Stomach (tissue), 8 donors: ENCODE measurements at regions not wholly inside any gene's neighbourhood (a gene's known extent, or its start where the extent isn't known, plus 50 kb on each side); places are given as distances from the start of the nearest gene placed in this dataset.

Experiments
- DNase-seq, 2 donors: peaks; one replicate each; pipeline versions ENCODE4 v3.0.0 to v3.0.0-alpha.2; 2013 to 2019
- H3K27ac ChIP-seq, 5 donors: fragments of 200-600 bp in 4 of 5; sonication (generic) in 4 of 5; one replicate each; pipeline ENCODE4 v1.5.1; 2013 to 2019; ENCODE audit warnings: mild to moderate bottlenecking in 1 of 5, moderate library complexity in 1 of 5
- H3K27me3 ChIP-seq, 3 donors: fragments of 200-600 bp; sonication (generic); one replicate each; pipeline ENCODE4 v1.5.1; 2017 to 2019; ENCODE audit warnings: mixed run types in 1 of 3
- H3K36me3 ChIP-seq, 4 donors: fragments of 200-600 bp; sonication (generic); 1 replicate in 3 of 4; 2 replicates in 1 of 4; pipeline ENCODE4 v1.5.1; 2016 to 2019
- H3K4me1 ChIP-seq, 4 donors: fragments of 200-600 bp; sonication (generic); one replicate each; pipeline ENCODE4 v1.5.1; 2016 to 2019
- H3K4me3 ChIP-seq, 4 donors: fragments of 200-600 bp; sonication (generic) in 3 of 4; one replicate each; pipeline ENCODE4 v1.5.1; 2016 to 2019; ENCODE audit warnings: mild to moderate bottlenecking in 1 of 4
- H3K9me3 ChIP-seq, 4 donors: fragments of 200-600 bp; sonication (generic); one replicate each; pipeline ENCODE4 v1.5.1; 2016 to 2019
- CTCF ChIP-seq, 7 experiments: fragments of 450-650 bp in 4 of 7; fragments of 200-600 bp in 3 of 7; sonication (generic) in 3 of 7; IDR thresholded peaks; one replicate each; pipeline ENCODE4 v1.5.1; 2016 to 2019; ENCODE audit warnings: antibody characterized with exemption in 7 of 7, control low read depth in 2 of 7, mild to moderate bottlenecking in 1 of 7
- EP300 ChIP-seq: sonication (generic); formaldehyde crosslinking; IDR thresholded peaks from one replicate; pipeline ENCODE4 v1.6.1; 2017; ENCODE audit warnings: antibody characterized with exemption
- POLR2A ChIP-seq, 4 donors: fragments of 450-650 bp; IDR thresholded peaks; one replicate each; pipeline ENCODE4 v1.6.1; 2016; ENCODE audit warnings: antibody characterized with exemption in 4 of 4, control low read depth in 2 of 4, mild to moderate bottlenecking in 1 of 4, moderate library complexity in 1 of 4
- POLR2AphosphoS5 ChIP-seq, 3 donors: sonication (generic); formaldehyde crosslinking; IDR thresholded peaks; one replicate each; pipeline ENCODE4 v1.6.1; 2016; ENCODE audit warnings: antibody characterized with exemption in 3 of 3
- WGBS, 5 donors: extraction: QIAGEN DNeasy Blood & Tissue Kit in 3 of 5; methylation state at CpG; one replicate each; pipeline versions ENCODE4 v1.1.5 to v1.1.7; 2013 to 2018; 5-methylcytosine and 5-hydroxymethylcytosine counted together
- intact Hi-C: fragments of 100-400 bp; cut with DNase I; formaldehyde crosslinking; loops from one replicate; pipeline ENCODE4 v1.15.1; 2023; ENCODE audit warnings: low total_unique reads
- donor health status: healthy with polysubstance abuse.
- donor health status: Bipolar disorder and iron deficiency.
- donor health status: healthy.

GRCh38 chr9:29669613-29670012 is 2096.3 kb upstream of the C9orf72 start:
- Histone ChIP-seq H3K27me3 (no peaks in the 10 kb centered on the region), H3K36me3 (no peaks in the 10 kb centered on the region), H3K4me1 (no peaks in the 10 kb centered on the region), H3K9me3 (no peaks in the 10 kb centered on the region), H3K27ac (no peak overlapping the region), H3K4me3 (no peak overlapping the region)
- intact Hi-C loops, result loop anchor here (10.0 kb wide), 1 partner anchor 55 kb away; no protein-coding TSS in a partner anchor
- 50 to 68% (median 54%) methylated on average over 1 of the region's 1 CpG for WGBS, 5 donors
- TF ChIP-seq POLR2A (IDR thresholded peaks at IDR 0.05) (no peak), CTCF (IDR thresholded peaks at IDR 0.05) (no peak)
- no peak for DNase-seq

- Histone ChIP-seq H3K27me3 (no peaks in the 10 kb centered on the region), H3K36me3 (no peaks in the 10 kb centered on the region), H3K4me1 (no peaks in the 10 kb centered on the region), H3K9me3 (no peaks in the 10 kb centered on the region), H3K4me3 (no peak overlapping the region), H3K27ac (no peak overlapping the region)
- no peak for DNase-seq
- TF ChIP-seq POLR2A (IDR thresholded peaks at IDR 0.05) (no peak), EP300 (no peak), CTCF (IDR thresholded peaks at IDR 0.05) (no peak), POLR2AphosphoS5 (IDR thresholded peaks at IDR 0.05) (no peak)
- intact Hi-C loops, result no loop called here
Observed at GRCh38 chr9:29685531-29685930, 2112.2 kb upstream of the C9orf72 start.

- no peak overlapping the region for H3K4me3 ChIP-seq
Observed at GRCh38 chr9:29691145-29691544, 2117.9 kb upstream of the C9orf72 start.

GRCh38 chr9:29691758-29692407 is 2118.6 kb upstream of the C9orf72 start:
- H3K27ac ChIP-seq, result no peak overlapping the region
- no peak overlapping the region for H3K4me3 ChIP-seq
- intact Hi-C loops, result no loop called here
- 39 to 64% (median 44%) methylated on average over 7 of the region's 7 CpGs for WGBS, 5 donors
- no peak for TF ChIP-seq EP300
- TF ChIP-seq CTCF (IDR thresholded peaks at IDR 0.05), result peak in 1 of 7 experiments; percentile 13
- H3K4me1 ChIP-seq, result no peaks in the 10 kb centered on the region
- H3K27me3 ChIP-seq, result no peaks in the 10 kb centered on the region
- H3K9me3 ChIP-seq, result peaks cover 0 to 8% (median 0%) of the 10 kb centered on the region in 4 donors
- peak in 1 of 2 donors; percentile 7 for DNase-seq
- H3K36me3 ChIP-seq, result no peaks in the 10 kb centered on the region

More at GRCh38 chr9:29691145-29691544, 2117.9 kb upstream of the C9orf72 start:
- no peak for DNase-seq
- Histone ChIP-seq H3K9me3 (peaks cover 0 to 8% (median 0%) of the 10 kb centered on the region in 4 donors), H3K36me3 (no peaks in the 10 kb centered on the region), H3K27me3 (no peaks in the 10 kb centered on the region), H3K27ac (no peak overlapping the region), H3K4me1 (no peaks in the 10 kb centered on the region)
- 40 to 72% (median 66%) methylated on average over 2 of the region's 2 CpGs for WGBS, 5 donors
- intact Hi-C loops, result no loop called here
- TF ChIP-seq POLR2A (IDR thresholded peaks at IDR 0.05), result no peak
- no peak for TF ChIP-seq EP300
- TF ChIP-seq CTCF (IDR thresholded peaks at IDR 0.05), result no peak
- TF ChIP-seq POLR2AphosphoS5 (IDR thresholded peaks at IDR 0.05), result no peak
